ENCODE measurements at regions not wholly inside any gene's neighbourhood (a gene's known extent, or its start where the extent isn't known, plus 50 kb on each side); places are given as distances from the start of the nearest gene placed in this dataset.
"Not testable (repeated sequence)": the region's sequence is repeated elsewhere in the genome, so short reads cannot be mapped to it uniquely, and the experiment has no call there.

- no peak overlapping the region for H3K27ac ChIP-seq
- no peak for TF ChIP-seq ZFX (IDR thresholded peaks at IDR 0.05; ENCODE audit: borderline replicate concordance)
These were observed 269.4 kb downstream of the AMY1C start for GRCh38 chr1:104018922-104019674.

GRCh38 chr1:104019675-104020049 lies 270.0 kb downstream of the AMY1C start:
- no peak overlapping the region for H3K27ac ChIP-seq
- TF ChIP-seq CTCF (IDR thresholded peaks at IDR 0.05) (no peak), ZFX (IDR thresholded peaks at IDR 0.05; ENCODE audit: borderline replicate concordance) (no peak)

- H3K27ac ChIP-seq = no peak overlapping the region
- TF ChIP-seq CTCF (IDR thresholded peaks at IDR 0.05) = no peak
- TF ChIP-seq ZFX (IDR thresholded peaks at IDR 0.05; ENCODE audit: borderline replicate concordance) = no peak
These were observed 278.8 kb downstream of the AMY1C start for GRCh38 chr1:104028416-104029035.

- no peak overlapping the region for H3K27ac ChIP-seq
- TF ChIP-seq CTCF (IDR thresholded peaks at IDR 0.05) = no peak
- TF ChIP-seq ZFX (IDR thresholded peaks at IDR 0.05; ENCODE audit: borderline replicate concordance) = no peak
These were observed 279.8 kb downstream of the AMY1C start for GRCh38 chr1:104029456-104029970.

- peak overlapping the region; percentile 27; the same call in 1 of the 2 replicates for H3K27ac ChIP-seq
- TF ChIP-seq ZFX (IDR thresholded peaks at IDR 0.05; ENCODE audit: borderline replicate concordance) (no peak), CTCF (IDR thresholded peaks at IDR 0.05) (no peak)
These were observed 307.1 kb downstream of the AMY1C start for GRCh38 chr1:104056786-104057185.

- H3K27ac ChIP-seq = peak overlapping the region; percentile 27; the same call in 1 of the 2 replicates
These were observed 307.7 kb downstream of the AMY1C start for GRCh38 chr1:104057219-104057898.

- not testable (repeated sequence) for H3K27ac ChIP-seq
These were observed 311.9 kb downstream of the AMY1C start for GRCh38 chr1:104061637-104062036.

GRCh38 chr1:104064399-104064798 lies 314.7 kb downstream of the AMY1C start:
- no peak overlapping the region for H3K27ac ChIP-seq
- TF ChIP-seq ZFX (IDR thresholded peaks at IDR 0.05; ENCODE audit: borderline replicate concordance) = no peak
- no peak for TF ChIP-seq CTCF (IDR thresholded peaks at IDR 0.05)
